NOMO-1 (cell line): ENCODE measurements at regions not wholly inside any gene's neighbourhood (a gene's known extent, or its start where the extent isn't known, plus 50 kb on each side); places are given as distances from the start of the nearest gene placed in this dataset.
A peak's percentile ranks its signal among the peaks of the same experiment; 100 is the strongest.

Experiments used
- DNase-seq, 2 experiments: peaks; one replicate each; lab custom pipeline; 2025; ENCODE audit not compliant: unreplicated experiment in 2 of 2; lab: John Stamatoyannopoulos, UW

GRCh38 chr6:163916315-163917081 is 502.0 kb downstream of the QKI start:
- no peak for DNase-seq

GRCh38 chr6:163915131-163915530 is 500.6 kb downstream of the QKI start:
- no peak for DNase-seq

GRCh38 chr6:163913045-163913444 is 498.5 kb downstream of the QKI start:
- DNase-seq: no peak

- DNase-seq: no peak
These were observed 491.6 kb downstream of the QKI start for GRCh38 chr6:163906006-163906710.

- DNase-seq: no peak
These were observed 489.7 kb downstream of the QKI start for GRCh38 chr6:163904186-163904585.

GRCh38 chr6:163903541-163903940 is 489.0 kb downstream of the QKI start:
- DNase-seq: no peak

GRCh38 chr6:163902993-163903392 is 488.5 kb downstream of the QKI start:
- no peak for DNase-seq

- no peak for DNase-seq
These were observed 487.2 kb downstream of the QKI start for GRCh38 chr6:163901681-163902080.

- no peak for DNase-seq
These were observed 486.1 kb downstream of the QKI start for GRCh38 chr6:163900570-163900969.

GRCh38 chr6:163897669-163898068 is 483.2 kb downstream of the QKI start:
- no peak for DNase-seq

- DNase-seq: no peak
These were observed 482.5 kb downstream of the QKI start for GRCh38 chr6:163897030-163897429.

GRCh38 chr6:163895162-163895561 is 480.6 kb downstream of the QKI start:
- no peak for DNase-seq

- no peak for DNase-seq
These were observed 479.2 kb downstream of the QKI start for GRCh38 chr6:163893609-163894189.

- no peak for DNase-seq
These were observed 478.5 kb downstream of the QKI start for GRCh38 chr6:163892824-163893561.

- DNase-seq: no peak
These were observed 475.5 kb downstream of the QKI start for GRCh38 chr6:163889904-163890514.

- no peak for DNase-seq
These were observed 473.7 kb downstream of the QKI start for GRCh38 chr6:163888030-163888819.

GRCh38 chr6:163886428-163886827 is 471.9 kb downstream of the QKI start:
- DNase-seq: no peak

GRCh38 chr6:163883984-163884383 is 469.5 kb downstream of the QKI start:
- peak in 1 of 2 experiments; percentile 6 for DNase-seq

GRCh38 chr6:163878698-163879097 is 464.2 kb downstream of the QKI start:
- DNase-seq: no peak
